ENCODE measurements at regions not wholly inside any gene's neighbourhood (a gene's known extent, or its start where the extent isn't known, plus 50 kb on each side); places are given as distances from the start of the nearest gene placed in this dataset.
"Not testable (repeated sequence)": the region's sequence is repeated elsewhere in the genome, so short reads cannot be mapped to it uniquely, and the experiment has no call there.

DNA sequence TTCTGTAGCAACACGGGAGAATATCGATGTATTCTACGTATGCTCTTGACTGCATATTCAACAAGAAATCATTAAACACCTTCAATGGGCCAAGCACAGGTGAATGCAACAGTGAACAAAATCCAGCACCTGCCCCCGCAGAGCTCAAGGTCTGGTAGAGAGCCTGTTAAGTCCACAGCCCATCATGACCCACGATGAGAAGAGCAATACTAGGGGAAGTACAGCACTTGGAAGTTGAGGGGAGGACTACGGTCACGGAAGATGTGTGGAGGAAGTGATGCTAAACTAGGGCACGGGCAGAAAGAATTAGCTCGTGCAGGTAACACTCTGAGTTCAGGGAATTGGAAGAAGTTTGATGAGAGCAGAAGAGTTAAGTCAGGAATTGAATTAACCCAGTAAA is 253.6 kb downstream of the HAPSTR1 start:
- 63 to 77% methylated on average over 9 of the region's 9 CpGs for WGBS, 2 donors
- Histone ChIP-seq H3K36me3 (no peaks in the 10 kb centered on the region), H3K27me3 (no peaks in the 10 kb centered on the region), H3K9me3 (peaks cover 0 to 8% (median 0%) of the 10 kb centered on the region in 3 donors), H3K4me1 (no peaks in the 10 kb centered on the region), H3K27ac (no peak overlapping the region), H3K4me3 (no peak overlapping the region)
- TF ChIP-seq, protein P1, sequence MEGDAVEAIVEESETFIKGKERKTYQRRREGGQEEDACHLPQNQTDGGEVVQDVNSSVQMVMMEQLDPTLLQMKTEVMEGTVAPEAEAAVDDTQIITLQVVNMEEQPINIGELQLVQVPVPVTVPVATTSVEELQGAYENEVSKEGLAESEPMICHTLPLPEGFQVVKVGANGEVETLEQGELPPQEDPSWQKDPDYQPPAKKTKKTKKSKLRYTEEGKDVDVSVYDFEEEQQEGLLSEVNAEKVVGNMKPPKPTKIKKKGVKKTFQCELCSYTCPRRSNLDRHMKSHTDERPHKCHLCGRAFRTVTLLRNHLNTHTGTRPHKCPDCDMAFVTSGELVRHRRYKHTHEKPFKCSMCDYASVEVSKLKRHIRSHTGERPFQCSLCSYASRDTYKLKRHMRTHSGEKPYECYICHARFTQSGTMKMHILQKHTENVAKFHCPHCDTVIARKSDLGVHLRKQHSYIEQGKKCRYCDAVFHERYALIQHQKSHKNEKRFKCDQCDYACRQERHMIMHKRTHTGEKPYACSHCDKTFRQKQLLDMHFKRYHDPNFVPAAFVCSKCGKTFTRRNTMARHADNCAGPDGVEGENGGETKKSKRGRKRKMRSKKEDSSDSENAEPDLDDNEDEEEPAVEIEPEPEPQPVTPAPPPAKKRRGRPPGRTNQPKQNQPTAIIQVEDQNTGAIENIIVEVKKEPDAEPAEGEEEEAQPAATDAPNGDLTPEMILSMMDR (IDR thresholded peaks at IDR 0.05), result no peak
- no peak for TF ChIP-seq POLR2A (IDR thresholded peaks at IDR 0.05)
- intact Hi-C loops (cut with DNase I), result no loop called here
- DNase-seq, result no peak

DNA sequence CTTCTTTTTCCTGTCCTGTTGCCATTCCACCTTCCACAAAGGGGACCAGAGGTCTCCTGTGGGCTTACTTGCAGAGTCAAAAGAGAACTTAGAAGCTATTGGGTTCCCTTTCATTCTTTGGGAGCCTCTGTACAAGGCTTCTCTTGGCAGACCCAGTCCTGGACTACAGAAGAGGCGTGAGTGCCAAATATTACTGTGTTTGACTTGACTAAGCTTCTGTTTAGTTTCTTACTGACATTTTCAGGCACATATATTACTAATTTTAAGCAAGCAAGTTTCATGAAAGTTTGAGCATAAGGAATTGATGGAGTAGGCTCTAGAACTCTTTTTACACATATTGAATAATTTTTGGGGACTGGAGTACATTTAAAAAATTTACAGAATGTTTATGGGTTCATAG is 254.4 kb downstream of the HAPSTR1 start:
- H3K27me3 ChIP-seq, result no peaks in the 10 kb centered on the region
- WGBS, 2 donors, result 18 to 40% methylated on average over 1 of the region's 1 CpG
- intact Hi-C loops (cut with DNase I), result no loop called here
- no peaks in the 10 kb centered on the region for H3K4me1 ChIP-seq
- no peak for DNase-seq
- H3K9me3 ChIP-seq, result peaks cover 0 to 10% (median 0%) of the 10 kb centered on the region in 3 donors
- H3K4me3 ChIP-seq, result no peak overlapping the region
- TF ChIP-seq, protein P1 (IDR thresholded peaks at IDR 0.05), result no peak
- TF ChIP-seq POLR2A (IDR thresholded peaks at IDR 0.05), result no peak
- no peaks in the 10 kb centered on the region for H3K36me3 ChIP-seq
- no peak overlapping the region for H3K27ac ChIP-seq

DNA sequence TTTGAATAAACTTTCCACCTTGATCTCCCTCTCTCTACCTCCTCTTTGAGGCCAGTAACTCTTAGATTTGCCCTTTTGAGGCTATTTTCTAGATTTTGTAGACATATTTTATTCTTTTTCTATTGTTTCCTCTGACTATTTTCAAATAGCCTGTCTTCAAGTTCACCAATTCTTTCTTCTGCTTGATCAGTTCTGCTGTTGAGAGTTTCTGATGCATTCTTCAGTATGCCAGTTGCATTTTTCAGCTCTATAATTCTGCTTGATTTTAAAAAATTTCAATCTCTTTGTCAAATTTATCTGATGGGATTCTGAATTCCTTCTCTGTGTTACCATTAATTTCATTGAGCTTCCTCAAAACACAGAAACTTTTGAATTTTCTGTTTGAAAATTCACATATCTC is 257.5 kb downstream of the HAPSTR1 start:
- Histone ChIP-seq H3K4me1 (no peaks in the 10 kb centered on the region), H3K27ac (no peak overlapping the region), H3K27me3 (no peaks in the 10 kb centered on the region), H3K4me3 (no peak overlapping the region), H3K9me3 (peaks cover 0 to 10% (median 0%) of the 10 kb centered on the region in 3 donors), H3K36me3 (no peaks in the 10 kb centered on the region)
- TF ChIP-seq, protein P1 (IDR thresholded peaks at IDR 0.05), result no peak
- TF ChIP-seq POLR2A (IDR thresholded peaks at IDR 0.05), result no peak
- no peak for DNase-seq
- intact Hi-C loops (cut with DNase I), result no loop called here

DNA sequence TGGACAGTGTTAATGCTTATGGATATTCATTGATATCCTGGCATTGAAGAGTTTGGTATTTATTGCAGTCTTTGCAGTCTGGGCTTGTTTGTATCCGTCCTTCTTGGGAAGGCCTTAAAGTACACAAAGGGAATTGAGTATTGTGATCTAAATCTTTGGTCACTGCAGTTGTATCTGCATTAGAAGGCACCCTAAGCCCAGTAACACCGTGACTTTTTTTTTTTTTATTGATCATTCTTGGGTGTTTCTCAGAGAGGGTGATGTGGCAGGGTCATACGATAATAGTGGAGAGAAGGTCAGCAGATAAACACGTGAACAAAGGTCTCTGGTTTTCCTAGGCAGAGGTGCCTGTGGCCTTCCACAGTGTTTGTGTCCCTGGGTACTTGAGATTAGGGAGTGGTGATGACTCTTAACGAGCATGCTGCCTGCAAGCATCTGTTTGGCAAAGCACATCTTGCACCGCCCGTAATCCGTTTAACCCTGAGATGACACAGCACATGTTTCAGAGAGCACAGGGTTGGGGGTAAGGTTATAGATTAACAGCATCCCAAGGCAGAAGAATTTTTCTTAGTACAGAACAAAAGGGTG is 258.0 kb downstream of the HAPSTR1 start:
- intact Hi-C loops (cut with DNase I); DNase-seq: not testable (repeated sequence)
- WGBS, 2 donors, result 74 to 81% methylated on average over 7 to 8 of the region's 8 CpGs

DNA sequence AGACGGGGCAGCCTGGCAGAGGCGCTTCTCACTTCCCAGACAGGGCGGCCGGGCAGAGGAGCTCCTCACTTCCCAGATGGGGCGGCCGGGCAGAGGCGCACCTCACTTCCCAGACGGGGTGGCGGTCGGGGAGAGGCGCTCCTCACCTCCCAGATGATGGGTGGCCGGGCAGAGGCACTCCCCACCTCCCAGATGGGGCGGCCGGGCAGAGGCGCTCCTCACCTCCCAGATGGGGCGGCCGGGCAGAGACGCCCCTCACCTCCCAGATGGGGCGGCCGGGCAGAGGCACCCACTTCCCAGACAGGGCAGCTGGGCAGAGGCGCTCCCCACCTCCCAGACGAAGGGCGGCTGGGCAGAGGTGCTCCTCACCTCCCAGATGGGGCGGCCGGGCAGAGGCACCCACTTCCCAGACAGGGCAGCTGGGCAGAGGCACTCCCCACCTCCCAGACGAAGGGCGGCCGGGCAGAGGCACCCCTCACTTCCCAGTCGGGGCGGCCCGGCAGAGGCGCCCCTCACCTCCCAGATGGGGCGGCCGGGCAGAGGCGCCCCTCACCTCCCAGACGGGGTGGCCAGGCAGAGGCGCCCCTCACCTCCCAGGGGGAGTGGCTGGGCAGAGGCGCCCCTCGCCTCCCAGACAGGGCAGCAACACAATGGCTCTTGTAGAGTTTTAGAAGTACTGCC is 258.8 kb downstream of the HAPSTR1 start:
- H3K27me3 ChIP-seq; H3K36me3 ChIP-seq; H3K4me3 ChIP-seq; intact Hi-C loops (cut with DNase I); H3K9me3 ChIP-seq; H3K4me1 ChIP-seq; DNase-seq; H3K27ac ChIP-seq: not testable (repeated sequence)
- no CpG with 5 or more reads among the region's 39 CpGs for WGBS, 2 donors

More for the DNA sequence above, 258.0 kb downstream of the HAPSTR1 start:
- not testable (repeated sequence) for H3K36me3 ChIP-seq, H3K4me3 ChIP-seq, H3K4me1 ChIP-seq, H3K9me3 ChIP-seq, H3K27me3 ChIP-seq, H3K27ac ChIP-seq

DNA sequence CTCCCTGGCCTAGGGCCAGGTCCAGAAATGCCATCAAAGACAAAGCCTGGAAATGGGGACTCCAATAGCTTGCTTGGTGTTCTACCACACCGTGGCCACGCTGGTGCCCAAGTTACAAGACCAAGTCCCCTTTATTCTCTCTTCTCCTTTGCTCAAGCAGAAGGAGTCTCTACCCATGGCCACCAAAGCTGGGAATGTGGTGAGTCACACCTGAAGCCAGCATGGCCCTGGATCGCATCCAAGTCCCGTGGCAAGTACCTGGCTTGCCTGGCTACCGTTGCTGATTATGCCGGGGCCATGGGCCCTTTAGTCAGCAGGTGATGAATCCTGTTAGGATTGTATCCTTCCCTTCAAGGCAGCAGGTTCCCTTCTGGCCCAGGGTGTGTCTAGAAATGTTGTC is 260.0 kb downstream of the HAPSTR1 start:
- Histone ChIP-seq H3K27ac (no peak overlapping the region), H3K4me1 (no peaks in the 10 kb centered on the region), H3K36me3 (no peaks in the 10 kb centered on the region), H3K4me3 (no peak overlapping the region), H3K27me3 (no peaks in the 10 kb centered on the region), H3K9me3 (peaks cover 0 to 10% (median 0%) of the 10 kb centered on the region in 3 donors)
- WGBS, 2 donors, result 67% methylated on average over 1 of the region's 6 CpGs; no CpG with 5 or more reads in 1 of the 2 donors
- DNase-seq, result no peak
- intact Hi-C loops (cut with DNase I), result no loop called here
- TF ChIP-seq, protein P1 (IDR thresholded peaks at IDR 0.05), result no peak
- no peak for TF ChIP-seq POLR2A (IDR thresholded peaks at IDR 0.05)
